Parathyroid adenoma (tissue), 2 donors: ENCODE measurements at regions not wholly inside any gene's neighbourhood (a gene's known extent, or its start where the extent isn't known, plus 50 kb on each side); places are given as distances from the start of the nearest gene placed in this dataset.

ENCODE experiments used
- H2AFZ ChIP-seq: fragments of 300-600 bp; sonication (generic); one replicate; pipeline ENCODE4 v1.7.0; 2017; ENCODE audit warnings: antibody characterized with exemption, mild to moderate bottlenecking
- H3K27ac ChIP-seq: fragments of 300-600 bp; sonication (generic); one replicate; pipeline ENCODE4 v1.7.0; 2017
- H3K27me3 ChIP-seq: fragments of 300-600 bp; sonication (generic); one replicate; pipeline ENCODE4 v1.7.0; 2017; ENCODE audit warnings: low read length; ENCODE audit not compliant: control insufficient read depth, insufficient read depth
- H3K36me3 ChIP-seq: fragments of 300-600 bp; sonication (generic); one replicate; pipeline ENCODE4 v1.7.0; 2017; ENCODE audit warnings: low read length; ENCODE audit not compliant: control insufficient read depth, insufficient read depth
- H3K4me1 ChIP-seq: fragments of 300-600 bp; sonication (generic); one replicate; pipeline ENCODE4 v1.7.0; 2017; ENCODE audit warnings: control low read depth
- H3K4me2 ChIP-seq: fragments of 300-600 bp; sonication (generic); one replicate; pipeline ENCODE4 v1.7.0; 2017; ENCODE audit warnings: low read length
- H3K4me3 ChIP-seq: fragments of 300-600 bp; sonication (generic); one replicate; pipeline ENCODE4 v1.7.0; 2017; ENCODE audit warnings: low read depth, low read length
- H3K79me2 ChIP-seq: fragments of 300-600 bp; sonication (generic); one replicate; pipeline ENCODE4 v1.7.0; 2017; ENCODE audit warnings: control low read depth
- H3K9ac ChIP-seq: fragments of 300-600 bp; sonication (generic); one replicate; pipeline ENCODE4 v1.7.0; 2017; ENCODE audit warnings: mild to moderate bottlenecking
- H3K9me3 ChIP-seq: fragments of 300-600 bp; sonication (generic); one replicate; pipeline ENCODE4 v1.7.0; 2017; ENCODE audit warnings: low read length; ENCODE audit not compliant: control insufficient read depth
- TF ChIP-seq, protein P1 (sequence below): fragments of 300-600 bp; sonication (generic); IDR thresholded peaks from one replicate; pipeline ENCODE4 v1.7.0; 2017; ENCODE audit warnings: antibody characterized with exemption, mild to moderate bottlenecking
- donor health status: primary hyperparathyroidism.

DNA sequence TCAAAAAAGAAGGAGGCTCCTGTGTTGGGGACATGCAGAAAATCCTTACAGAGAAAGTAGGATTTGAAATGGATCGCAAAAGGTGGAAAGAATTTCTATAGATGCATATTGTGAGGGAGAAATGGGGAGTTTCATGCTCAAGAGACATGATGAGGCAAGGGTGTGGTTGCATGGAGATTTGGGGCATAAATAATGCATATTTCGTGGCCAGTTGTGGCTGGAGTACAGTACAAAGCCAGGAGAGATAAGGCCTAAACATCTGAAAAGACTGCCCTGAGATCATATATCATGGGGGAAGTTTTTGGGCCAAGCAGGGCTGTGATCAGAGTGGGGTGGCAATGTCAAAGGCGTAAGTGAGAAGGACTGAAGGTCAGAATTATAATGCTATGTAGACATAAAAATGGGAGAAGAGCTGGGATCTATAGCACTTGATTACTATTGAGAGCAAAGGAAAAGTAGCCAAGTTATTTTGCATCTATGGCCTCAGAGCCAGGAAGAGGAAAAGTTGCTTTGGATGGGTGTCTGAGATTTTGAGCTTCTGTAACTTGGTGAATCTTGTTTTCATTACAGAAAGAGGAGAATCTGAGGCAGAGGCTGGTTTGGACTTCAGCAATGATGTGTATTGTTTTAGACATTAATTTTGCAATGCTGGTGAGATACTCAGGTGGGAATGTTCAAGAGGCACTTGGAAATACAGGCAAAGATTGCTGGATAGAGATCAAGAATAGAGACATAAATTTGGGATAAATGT is 166.6 kb downstream of the INHBA start:
- no peaks in the 10 kb centered on the region for H3K9me3 ChIP-seq
- no peak overlapping the region for H3K9ac ChIP-seq
- H2AFZ ChIP-seq = no peak overlapping the region
- H3K4me3 ChIP-seq = no peak overlapping the region
- no peak overlapping the region for H3K27ac ChIP-seq
- H3K4me2 ChIP-seq = no peak overlapping the region
- H3K36me3 ChIP-seq = no peaks in the 10 kb centered on the region
- no peaks in the 10 kb centered on the region for H3K27me3 ChIP-seq
- H3K79me2 ChIP-seq = no peaks in the 10 kb centered on the region
- H3K4me1 ChIP-seq = no peaks in the 10 kb centered on the region
- TF ChIP-seq, protein P1, sequence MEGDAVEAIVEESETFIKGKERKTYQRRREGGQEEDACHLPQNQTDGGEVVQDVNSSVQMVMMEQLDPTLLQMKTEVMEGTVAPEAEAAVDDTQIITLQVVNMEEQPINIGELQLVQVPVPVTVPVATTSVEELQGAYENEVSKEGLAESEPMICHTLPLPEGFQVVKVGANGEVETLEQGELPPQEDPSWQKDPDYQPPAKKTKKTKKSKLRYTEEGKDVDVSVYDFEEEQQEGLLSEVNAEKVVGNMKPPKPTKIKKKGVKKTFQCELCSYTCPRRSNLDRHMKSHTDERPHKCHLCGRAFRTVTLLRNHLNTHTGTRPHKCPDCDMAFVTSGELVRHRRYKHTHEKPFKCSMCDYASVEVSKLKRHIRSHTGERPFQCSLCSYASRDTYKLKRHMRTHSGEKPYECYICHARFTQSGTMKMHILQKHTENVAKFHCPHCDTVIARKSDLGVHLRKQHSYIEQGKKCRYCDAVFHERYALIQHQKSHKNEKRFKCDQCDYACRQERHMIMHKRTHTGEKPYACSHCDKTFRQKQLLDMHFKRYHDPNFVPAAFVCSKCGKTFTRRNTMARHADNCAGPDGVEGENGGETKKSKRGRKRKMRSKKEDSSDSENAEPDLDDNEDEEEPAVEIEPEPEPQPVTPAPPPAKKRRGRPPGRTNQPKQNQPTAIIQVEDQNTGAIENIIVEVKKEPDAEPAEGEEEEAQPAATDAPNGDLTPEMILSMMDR = no peak

DNA sequence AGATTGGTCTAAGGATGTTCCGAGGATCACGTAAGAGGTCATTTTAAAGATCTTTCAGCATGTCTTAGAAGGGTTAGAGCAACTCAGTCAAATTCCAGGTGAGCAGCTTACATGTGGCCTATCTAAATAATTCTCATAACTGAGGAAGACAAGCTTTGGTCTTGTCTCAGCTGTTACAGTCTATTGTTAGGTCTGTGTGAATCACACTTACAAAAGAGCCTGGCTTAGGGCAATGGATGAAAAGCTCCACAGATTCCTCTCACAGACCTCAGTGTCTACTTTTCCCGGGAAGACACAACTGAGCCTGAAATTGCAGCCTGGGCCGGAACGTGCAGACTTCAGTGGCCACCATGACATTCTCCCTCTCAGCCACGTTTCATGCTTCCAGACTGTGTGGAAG is 173.1 kb downstream of the INHBA start:
- H3K79me2 ChIP-seq = no peaks in the 10 kb centered on the region
- no peak overlapping the region for H3K9ac ChIP-seq
- no peak overlapping the region for H3K4me2 ChIP-seq
- no peaks in the 10 kb centered on the region for H3K4me1 ChIP-seq
- no peak overlapping the region for H2AFZ ChIP-seq
- no peak overlapping the region for H3K4me3 ChIP-seq
- no peaks in the 10 kb centered on the region for H3K36me3 ChIP-seq
- H3K27ac ChIP-seq = no peak overlapping the region
- TF ChIP-seq, protein P1 = no peak
- H3K9me3 ChIP-seq = no peaks in the 10 kb centered on the region
- no peaks in the 10 kb centered on the region for H3K27me3 ChIP-seq

DNA sequence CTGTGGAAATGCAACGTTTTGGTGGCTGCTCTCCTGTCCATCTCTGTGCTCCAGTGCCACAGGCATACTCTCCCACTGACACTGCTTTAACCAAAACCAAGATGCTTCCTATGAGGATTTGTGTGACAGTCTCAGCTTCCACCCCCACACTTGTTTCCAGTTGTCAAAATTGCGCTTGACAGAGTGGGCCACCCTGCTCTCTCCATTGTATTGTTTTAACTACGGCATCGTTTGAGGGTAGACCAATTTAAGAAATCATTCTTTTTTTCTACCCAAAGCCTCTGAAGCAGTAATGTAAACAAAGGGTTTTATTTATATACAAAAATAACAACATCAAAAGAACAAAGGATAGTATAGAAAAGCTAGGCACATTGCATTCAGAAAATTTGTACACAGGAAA is 178.0 kb downstream of the INHBA start:
- Histone ChIP-seq H3K4me3 (no peak overlapping the region), H3K27me3 (no peaks in the 10 kb centered on the region), H3K9ac (no peak overlapping the region), H3K4me2 (no peak overlapping the region), H3K27ac (no peak overlapping the region), H3K36me3 (no peaks in the 10 kb centered on the region), H3K4me1 (no peaks in the 10 kb centered on the region), H2AFZ (no peak overlapping the region), H3K9me3 (no peaks in the 10 kb centered on the region), H3K79me2 (no peaks in the 10 kb centered on the region)
- TF ChIP-seq, protein P1 = no peak

DNA sequence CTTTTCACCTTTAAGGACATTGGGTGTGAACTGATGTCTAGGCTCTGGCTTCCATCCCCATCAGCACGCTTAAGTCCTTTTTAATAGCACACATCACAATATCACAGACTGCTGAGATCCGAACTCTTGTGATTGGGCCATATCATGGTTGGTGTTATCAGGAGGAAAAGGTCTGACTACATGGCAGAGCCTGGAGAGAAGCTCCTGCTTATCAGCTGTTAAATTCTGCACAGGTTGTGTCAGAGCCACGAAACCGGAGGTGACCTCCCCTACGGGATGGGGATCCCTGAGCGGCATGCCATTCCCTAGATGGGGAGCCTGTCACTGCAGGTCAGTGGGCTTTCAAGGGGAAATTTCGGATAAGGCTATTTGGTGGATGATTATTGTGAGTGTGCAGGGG is 182.4 kb downstream of the INHBA start:
- H3K27ac ChIP-seq = no peak overlapping the region
- H3K27me3 ChIP-seq = no peaks in the 10 kb centered on the region
- H2AFZ ChIP-seq = no peak overlapping the region
- no peaks in the 10 kb centered on the region for H3K79me2 ChIP-seq
- H3K9me3 ChIP-seq = no peaks in the 10 kb centered on the region
- H3K4me3 ChIP-seq = no peak overlapping the region
- no peak overlapping the region for H3K4me2 ChIP-seq
- no peaks in the 10 kb centered on the region for H3K4me1 ChIP-seq
- H3K36me3 ChIP-seq = no peaks in the 10 kb centered on the region
- no peak overlapping the region for H3K9ac ChIP-seq
- TF ChIP-seq, protein P1 = no peak

DNA sequence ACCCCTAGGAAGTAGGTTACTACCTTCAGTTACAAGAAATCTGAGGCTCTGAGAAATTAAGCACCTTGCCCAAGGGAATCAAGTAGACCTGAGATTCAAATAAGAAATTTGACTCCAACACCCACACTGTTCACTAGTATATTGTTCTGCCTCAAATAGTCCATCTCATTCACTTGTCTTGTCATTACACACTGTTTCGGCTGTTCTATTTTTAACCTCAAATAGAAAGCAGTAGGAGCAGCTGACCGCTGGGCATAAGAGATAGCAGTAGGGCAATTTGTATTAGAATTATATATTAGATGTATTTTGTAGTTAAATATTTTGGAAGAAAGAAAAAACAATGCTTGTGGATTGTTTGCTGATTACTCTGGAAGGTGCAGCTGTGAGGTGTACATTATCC is 185.1 kb downstream of the INHBA start:
- Histone ChIP-seq H3K27ac (no peak overlapping the region), H3K36me3 (no peaks in the 10 kb centered on the region), H2AFZ (no peak overlapping the region), H3K4me2 (no peak overlapping the region), H3K9me3 (no peaks in the 10 kb centered on the region), H3K4me3 (no peak overlapping the region), H3K27me3 (no peaks in the 10 kb centered on the region), H3K79me2 (no peaks in the 10 kb centered on the region), H3K9ac (no peak overlapping the region), H3K4me1 (no peaks in the 10 kb centered on the region)
- TF ChIP-seq, protein P1 = no peak
